GM23338 (cell line): ENCODE measurements at regions not wholly inside any gene's neighbourhood (a gene's known extent, or its start where the extent isn't known, plus 50 kb on each side); places are given as distances from the start of the nearest gene placed in this dataset.

ENCODE experiments used
- ATAC-seq: fragments of 200-7000 bp; cut with Tn5 transposase; 3 replicates; pipeline ENCODE4 v1.9.1; 2020
- DNase-seq: peaks from one replicate; pipeline ENCODE4 v3.0.0-alpha.2; 2015; ENCODE audit warnings: low spot score
- H2AFZ ChIP-seq: fragments of 200-600 bp; sonication (generic); 2 replicates; pipeline ENCODE4 v1.8.0; 2016; ENCODE audit warnings: antibody characterized with exemption, mild to moderate bottlenecking, moderate library complexity
- H3F3A ChIP-seq: fragments of 200-600 bp; sonication (generic); replicated peaks from 2 replicates; pipeline ENCODE4 v1.8.0; 2017; ENCODE audit warnings: antibody characterized with exemption, mixed run types, low read depth
- H3K27ac ChIP-seq: fragments of 200-600 bp; sonication (generic); 2 replicates; pipeline ENCODE4 v1.6.1; 2016; ENCODE audit warnings: low read depth
- H3K27me3 ChIP-seq: fragments of 200-600 bp; sonication (generic); 2 replicates; pipeline ENCODE4 v1.8.0; 2016; ENCODE audit warnings: mild to moderate bottlenecking, mixed run types, moderate library complexity; ENCODE audit not compliant: insufficient read depth
- H3K36me3 ChIP-seq: fragments of 200-600 bp; sonication (generic); 2 replicates; pipeline ENCODE4 v1.8.0; 2016; ENCODE audit warnings: mild to moderate bottlenecking; ENCODE audit not compliant: insufficient read depth
- H3K4me1 ChIP-seq: fragments of 200-600 bp; sonication (generic); 2 replicates; pipeline ENCODE4 v1.8.0; 2016; ENCODE audit warnings: mild to moderate bottlenecking, moderate library complexity; ENCODE audit not compliant: insufficient read depth
- H3K4me2 ChIP-seq: fragments of 200-600 bp; sonication (generic); 2 replicates; pipeline ENCODE4 v1.7.1; 2017; ENCODE audit warnings: mixed run types
- H3K4me3 ChIP-seq: fragments of 200-600 bp; sonication (generic); 2 replicates; pipeline ENCODE4 v1.6.1; 2016; ENCODE audit warnings: mixed run types
- H3K79me2 ChIP-seq: fragments of 200-600 bp; sonication (generic); replicated peaks from 2 replicates; pipeline ENCODE4 v1.8.0; 2017; ENCODE audit warnings: mild to moderate bottlenecking; ENCODE audit not compliant: insufficient read depth
- H3K9me2 ChIP-seq: fragments of 200-600 bp; sonication (generic); 2 replicates; pipeline ENCODE4 v1.8.0; 2017; ENCODE audit not compliant: insufficient read depth
- H4K20me1 ChIP-seq: fragments of 200-600 bp; sonication (generic); replicated peaks from 2 replicates; pipeline ENCODE4 v1.8.0; 2017; ENCODE audit warnings: mild to moderate bottlenecking; ENCODE audit not compliant: insufficient read depth
- H3K27ac Mint-ChIP-seq: 2 replicates; pipeline ENCODE4 v1.8.0; 2020; ENCODE audit warnings: inconsistent platforms, mild to moderate bottlenecking, moderate library complexity, mixed read lengths
- H3K27me3 Mint-ChIP-seq: 3 replicates; pipeline ENCODE4 v1.8.0; 2022; ENCODE audit warnings: low read depth, mild to moderate bottlenecking, moderate library complexity, mixed read lengths, inconsistent platforms; ENCODE audit not compliant: insufficient read depth, poor library complexity
- H3K36me3 Mint-ChIP-seq: 3 replicates; pipeline ENCODE4 v1.8.0; 2021; ENCODE audit warnings: low read depth, mild to moderate bottlenecking, inconsistent platforms, moderate library complexity, mixed read lengths
- H3K4me1 Mint-ChIP-seq: 3 replicates; pipeline ENCODE4 v1.8.0; 2020; ENCODE audit warnings: mild to moderate bottlenecking, inconsistent platforms, mixed read lengths
- H3K4me3 Mint-ChIP-seq: 3 replicates; pipeline ENCODE4 v1.8.0; 2021; ENCODE audit warnings: moderate library complexity, mild to moderate bottlenecking, inconsistent platforms, mixed read lengths
- H3K9me3 Mint-ChIP-seq: 3 replicates; pipeline ENCODE4 v1.8.0; 2020; ENCODE audit warnings: moderate library complexity, mild to moderate bottlenecking, inconsistent platforms, mixed read lengths
- CREB1 ChIP-seq: fragments of 250-450 bp; sonication (Bioruptor Pico); IDR thresholded peaks from 2 replicates; pipeline ENCODE4 v1.5.0; 2020; ENCODE audit warnings: low read depth, mild to moderate bottlenecking, moderate library complexity
- CTCF ChIP-seq, 2 experiments: fragments of 200-600 bp in 1 of 2; sonication (generic) in 1 of 2; conservative IDR thresholded peaks; 2 replicates each; pipeline versions ENCODE4 v1.5.1 to v1.6.1; 2016 to 2017; ENCODE audit warnings: antibody characterized with exemption in 2 of 2, low read depth in 2 of 2, mild to moderate bottlenecking in 2 of 2, moderate library complexity in 1 of 2
- ETS1 ChIP-seq: IDR thresholded peaks from 2 replicates; pipeline ENCODE4 v1.6.1; 2016; ENCODE audit warnings: antibody characterized with exemption
- EZH2 ChIP-seq: fragments of 200-600 bp; sonication (generic); IDR thresholded peaks from one replicate; pipeline ENCODE4 v1.8.0; 2017; ENCODE audit warnings: antibody characterized with exemption, mild to moderate bottlenecking, low read depth; ENCODE audit not compliant: unreplicated experiment
- EZH2phosphoT487 ChIP-seq: fragments of 200-600 bp; sonication (generic); IDR thresholded peaks from one replicate; pipeline ENCODE4 v1.8.1; 2018; ENCODE audit warnings: antibody characterized with exemption; ENCODE audit not compliant: unreplicated experiment
- JUNB ChIP-seq: IDR thresholded peaks from one replicate; pipeline ENCODE4 v1.6.1; 2016; ENCODE audit warnings: antibody characterized with exemption; ENCODE audit not compliant: unreplicated experiment
- NANOG ChIP-seq: IDR thresholded peaks from 2 replicates; pipeline ENCODE4 v1.6.1; 2016; ENCODE audit warnings: antibody characterized with exemption, borderline replicate concordance
- POLR2AphosphoS5 ChIP-seq: IDR thresholded peaks from 2 replicates; pipeline ENCODE4 v1.6.1; 2016; ENCODE audit warnings: antibody characterized with exemption, low read depth
- REST ChIP-seq: IDR thresholded peaks from one replicate; pipeline ENCODE4 v1.6.1; 2018; ENCODE audit warnings: antibody characterized with exemption; ENCODE audit not compliant: unreplicated experiment
- STAT1 ChIP-seq: IDR thresholded peaks from one replicate; pipeline ENCODE4 v1.6.1; 2016; ENCODE audit warnings: antibody characterized with exemption; ENCODE audit not compliant: unreplicated experiment
- ZNF114 ChIP-seq: fragments of 250-450 bp; sonication (Bioruptor Pico); IDR thresholded peaks from 2 replicates; pipeline ENCODE4 v1.5.0; 2020; ENCODE audit warnings: mild to moderate bottlenecking, moderate library complexity
- ZNF331 ChIP-seq: fragments of 250-450 bp; sonication (Bioruptor Pico); IDR thresholded peaks from 2 replicates; pipeline ENCODE4 v1.5.0; 2020; ENCODE audit warnings: low read depth, mild to moderate bottlenecking, moderate library complexity
- ZNF462 ChIP-seq: fragments of 250-450 bp; sonication (Bioruptor Pico); IDR thresholded peaks from 2 replicates; pipeline ENCODE4 v1.5.0; 2020; ENCODE audit warnings: mild to moderate bottlenecking, moderate library complexity

- no peaks in the 10 kb centered on the region for H3K36me3 ChIP-seq
- no peaks in the 10 kb centered on the region for H3K9me3 Mint-ChIP-seq
- H3F3A ChIP-seq, result no peaks in the 10 kb centered on the region
- H3K27ac ChIP-seq, result no peak overlapping the region
- H3K4me1 ChIP-seq, result no peaks in the 10 kb centered on the region
- no peak for DNase-seq
- H3K4me1 Mint-ChIP-seq, result no peaks in the 10 kb centered on the region; the same call in 2 of the 3 replicates
- H3K4me2 ChIP-seq, result no peak overlapping the region
- no peak for ATAC-seq
- H3K36me3 Mint-ChIP-seq, result no peaks in the 10 kb centered on the region
- H3K27me3 ChIP-seq, result no peaks in the 10 kb centered on the region
- no peak overlapping the region for H3K4me3 Mint-ChIP-seq
- peaks cover 3% of the 10 kb centered on the region for H3K27me3 Mint-ChIP-seq
- H3K79me2 ChIP-seq, result no peaks in the 10 kb centered on the region
- no peaks in the 10 kb centered on the region for H4K20me1 ChIP-seq
- no peak overlapping the region for H3K4me3 ChIP-seq
- no peak for TF ChIP-seq EZH2phosphoT487
- no peak for TF ChIP-seq ZNF331 (CRISPR knock-in tag)
- TF ChIP-seq CREB1 (CRISPR knock-in tag), result no peak
- TF ChIP-seq REST, result no peak
- TF ChIP-seq ZNF114 (CRISPR knock-in tag), result no peak
- TF ChIP-seq ETS1, result no peak
- TF ChIP-seq STAT1, result no peak
- no peak for TF ChIP-seq ZNF462 (CRISPR knock-in tag)
- TF ChIP-seq EZH2, result no peak
- no peak for TF ChIP-seq NANOG
- TF ChIP-seq POLR2AphosphoS5, result no peak
- TF ChIP-seq JUNB, result no peak
- TF ChIP-seq CTCF (conservative IDR thresholded peaks at IDR 0.05; ENCODE audit: low read depth in 2 of 2), result no peak
- H3K27ac Mint-ChIP-seq, result no peak overlapping the region
- H2AFZ ChIP-seq, result no peak overlapping the region; the same call in 1 of the 2 replicates
- H3K9me2 ChIP-seq, result 0 out of 2 replicates have a peak, but pooled peaks cover 5% of the 10 kb centered on the region
Measured at GRCh38 chr11:121958323-121958970, 157.6 kb downstream of the BLID start.
